HG02678 (cell line): ENCODE measurements at regions not wholly inside any gene's neighbourhood (a gene's known extent, or its start where the extent isn't known, plus 50 kb on each side); places are given as distances from the start of the nearest gene placed in this dataset.
"Not testable (repeated sequence)": the region's sequence is repeated elsewhere in the genome, so short reads cannot be mapped to it uniquely, and the experiment has no call there.

Source experiments
- ATAC-seq: cut with Tn5 transposase; IDR thresholded peaks from one replicate; pipeline ENCODE4 v1.9.1; 2021; ENCODE audit warnings: mild to moderate bottlenecking, moderate library complexity; ENCODE audit not compliant: unreplicated experiment

DNA sequence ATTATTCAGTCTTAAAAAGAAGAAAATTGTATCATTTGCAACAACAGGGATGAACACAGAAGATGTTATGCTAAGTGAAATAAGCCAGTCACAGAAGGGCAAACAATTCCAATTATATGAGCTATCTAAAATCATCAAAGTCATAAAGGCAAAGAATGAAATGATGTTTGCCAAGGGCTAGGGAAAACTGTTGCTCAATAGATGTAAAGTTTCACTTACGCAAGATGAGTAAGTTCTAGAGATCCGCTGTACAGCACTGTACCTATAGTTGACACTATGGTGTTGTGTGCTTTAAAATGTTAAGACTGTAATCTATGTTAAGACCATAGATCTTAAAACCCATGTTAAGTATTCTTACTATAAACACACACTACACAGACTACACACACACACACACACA, 904.6 kb upstream of the LRRN3 start:
- ATAC-seq, result no peak

DNA sequence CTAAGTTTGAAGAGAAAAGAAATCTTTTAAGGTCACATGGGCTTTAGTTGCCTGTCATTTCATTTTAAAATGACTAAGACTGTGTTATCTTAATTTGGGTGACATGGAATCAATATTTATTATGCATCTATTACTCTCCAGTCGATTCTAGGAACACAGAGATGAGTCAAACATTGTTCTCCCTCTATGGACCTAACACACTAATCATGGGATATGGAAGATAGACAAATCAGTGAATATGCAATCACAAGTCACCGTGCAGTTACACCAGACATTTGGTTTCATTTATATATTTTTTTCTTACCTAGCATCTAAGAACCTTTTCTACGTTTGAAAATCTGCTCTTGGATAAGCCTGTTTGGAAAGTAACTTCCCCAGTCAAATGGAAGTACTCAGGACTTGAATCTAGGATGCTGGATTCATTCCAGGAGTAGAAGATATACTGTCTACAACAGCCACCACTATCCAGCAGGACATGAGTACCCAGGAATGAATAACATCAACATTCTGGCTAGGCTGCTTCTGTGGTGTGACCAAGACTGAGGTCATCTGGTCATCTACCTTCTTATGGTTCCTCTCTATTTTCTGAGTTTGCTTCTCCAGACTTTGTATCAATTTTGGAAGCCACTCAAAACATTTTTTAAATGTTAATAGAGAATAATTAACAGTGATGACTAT, 902.9 kb upstream of the LRRN3 start:
- ATAC-seq, result no peak

DNA sequence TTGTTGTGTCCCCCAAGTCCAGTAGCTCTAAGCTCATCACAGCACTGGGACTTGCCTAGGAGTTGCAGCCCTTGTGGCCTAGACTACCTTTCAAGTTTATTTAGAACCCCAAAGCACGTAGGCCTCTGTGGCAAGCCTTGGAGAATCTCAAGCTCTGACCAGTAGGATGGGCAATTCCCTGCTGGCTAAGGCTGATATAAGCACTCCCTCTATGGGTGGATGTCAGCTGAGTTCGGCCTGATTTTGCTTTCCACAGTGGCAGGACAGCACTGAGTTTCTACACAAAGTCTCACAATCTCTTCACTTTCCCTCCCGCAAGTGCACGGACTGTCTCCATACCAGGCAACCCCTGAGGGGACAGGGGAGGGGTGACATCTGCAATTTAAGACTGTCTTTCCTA, 886.4 kb upstream of the LRRN3 start:
- no peak for ATAC-seq

DNA sequence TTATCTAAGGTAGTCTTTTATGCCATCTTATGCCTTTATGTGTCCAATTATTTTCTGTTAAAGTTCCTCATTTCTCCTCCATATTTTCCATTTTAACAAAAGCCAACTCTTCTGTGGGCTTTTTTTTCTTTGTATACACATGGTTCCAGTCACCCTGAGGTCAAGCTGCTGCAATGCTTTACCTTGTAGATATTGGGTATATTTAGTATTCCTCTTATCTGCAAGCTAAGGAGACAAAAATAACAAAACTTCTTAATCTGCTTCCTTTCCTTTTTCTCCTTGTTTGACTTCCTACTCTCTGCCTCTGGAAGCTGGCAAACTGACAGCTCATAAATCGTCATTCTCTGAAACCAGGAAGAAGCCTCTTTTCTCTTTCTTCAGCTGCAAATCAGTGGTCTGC, 885.0 kb upstream of the LRRN3 start:
- no peak for ATAC-seq

DNA sequence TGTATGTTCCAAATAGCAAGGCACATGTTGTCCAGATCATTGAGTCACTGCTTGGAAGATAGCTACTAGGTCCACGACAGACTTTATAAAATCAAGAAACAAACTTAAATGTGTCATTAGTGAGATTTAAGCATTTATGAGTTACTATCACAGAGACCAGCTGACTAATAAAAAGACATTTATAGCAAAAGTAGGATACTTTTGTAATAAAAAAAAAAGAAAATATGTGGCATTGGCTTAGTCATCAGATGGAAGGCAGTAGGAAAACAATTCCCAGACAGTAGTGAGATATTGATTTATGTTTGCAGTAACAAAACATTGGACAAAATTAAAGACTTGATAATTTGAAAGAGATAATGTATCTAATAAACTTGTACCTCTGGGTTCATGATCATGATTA, 881.0 kb upstream of the LRRN3 start:
- no peak for ATAC-seq

DNA sequence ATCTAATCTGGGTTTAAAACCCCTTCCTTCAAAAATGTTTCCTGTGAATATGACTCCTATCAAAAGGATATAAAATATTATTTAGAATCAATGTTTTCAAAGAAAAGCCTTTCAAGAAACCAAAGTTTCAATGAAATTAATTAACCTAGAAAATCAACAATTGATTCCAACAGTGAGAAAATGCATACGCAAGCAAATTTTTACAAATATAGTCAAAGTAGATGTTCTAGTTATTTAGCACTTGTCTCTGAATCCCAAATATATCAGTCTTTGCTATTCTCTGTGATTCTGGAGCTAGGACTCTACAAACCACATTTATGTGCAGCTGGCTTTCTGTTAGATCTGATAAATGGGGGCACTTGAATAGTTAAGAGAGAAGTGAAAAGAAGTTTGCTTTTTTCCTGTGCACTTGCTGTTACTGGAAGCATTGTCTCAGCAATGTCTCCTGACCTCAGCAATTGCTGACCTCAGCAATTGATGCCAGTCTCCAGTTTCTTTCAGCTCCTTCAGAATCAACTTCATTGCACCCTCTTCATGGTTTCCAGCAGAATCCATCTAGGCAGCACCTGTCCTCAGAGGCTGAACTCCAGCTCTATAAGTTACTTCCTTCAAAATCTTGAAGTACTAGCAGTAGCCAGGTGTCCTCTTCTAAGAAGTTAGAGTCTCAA, 879.9 kb upstream of the LRRN3 start:
- ATAC-seq, result no peak

DNA sequence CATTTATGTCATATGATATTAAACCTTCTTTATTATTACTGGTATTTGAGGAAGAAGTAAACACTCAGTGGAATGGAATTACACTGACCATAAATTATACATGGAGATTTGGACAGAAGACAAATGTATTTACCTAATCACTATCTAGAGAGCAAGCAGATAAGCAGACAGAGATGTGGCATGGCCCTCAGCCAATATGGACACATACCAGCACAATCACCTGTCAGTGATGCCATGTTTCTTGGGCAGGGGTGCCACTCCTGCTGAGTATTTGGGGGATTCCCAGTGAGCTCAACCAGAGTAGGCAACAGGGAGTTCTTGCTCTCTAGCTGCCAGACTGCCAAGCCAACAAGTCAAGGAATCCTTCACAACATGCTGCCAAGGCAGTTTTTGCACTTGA, 866.3 kb upstream of the LRRN3 start:
- no peak for ATAC-seq

DNA sequence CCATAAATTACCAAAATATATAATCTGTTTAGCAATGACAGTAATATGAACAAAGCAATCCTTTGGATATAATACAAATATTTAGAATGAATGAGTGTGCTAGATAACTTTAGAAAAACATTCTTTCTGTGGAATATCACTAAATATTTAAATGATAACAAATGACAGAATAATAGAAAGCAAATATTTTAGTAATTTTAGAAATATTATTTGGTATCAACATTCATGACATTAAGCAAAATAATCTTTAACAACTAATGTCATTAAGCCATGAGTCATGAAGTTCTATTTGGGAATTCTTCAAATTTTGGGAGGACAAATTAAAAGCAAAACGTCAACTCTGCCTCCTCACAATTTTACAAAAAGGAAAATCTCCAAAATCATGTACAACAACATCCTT, 844.8 kb upstream of the LRRN3 start:
- ATAC-seq, result no peak

DNA sequence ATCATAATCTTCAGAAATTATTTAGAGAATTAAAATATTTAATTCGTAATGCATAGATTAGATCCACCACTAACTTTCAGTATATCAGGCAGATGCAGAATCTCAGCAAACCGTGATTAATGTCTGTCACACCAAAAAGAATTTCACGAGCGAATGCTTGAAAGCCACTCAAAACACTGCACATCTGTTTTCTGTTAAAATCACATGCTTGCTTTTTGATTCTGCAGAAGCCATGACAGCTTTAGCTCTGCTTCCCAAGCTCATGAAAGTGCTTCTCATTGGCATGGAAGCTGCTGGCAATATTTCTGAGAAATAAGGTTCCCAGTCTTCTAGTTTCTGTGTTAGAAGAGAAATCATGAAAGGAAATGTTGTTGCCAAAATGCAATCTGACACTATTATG, 837.8 kb upstream of the LRRN3 start:
- no peak for ATAC-seq

DNA sequence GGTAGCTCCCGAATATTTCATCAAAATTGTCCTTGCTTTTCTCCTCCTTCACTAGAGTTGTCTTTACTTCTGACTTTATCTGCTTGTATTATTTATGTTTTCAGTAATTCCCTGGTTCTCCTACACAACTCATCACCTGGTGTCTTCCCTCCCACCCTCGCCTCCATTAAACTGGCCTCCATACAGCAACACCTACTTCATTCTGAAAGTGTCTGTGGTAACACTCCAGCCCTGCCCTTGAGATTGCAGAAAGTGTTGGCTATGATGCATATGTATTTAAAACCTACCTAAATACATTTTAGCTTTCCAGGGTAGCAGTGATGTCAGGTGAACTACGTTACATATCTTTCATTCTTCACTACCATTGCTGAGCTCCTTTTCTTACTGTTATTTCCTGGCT, 833.3 kb upstream of the LRRN3 start:
- ATAC-seq, result no peak

DNA sequence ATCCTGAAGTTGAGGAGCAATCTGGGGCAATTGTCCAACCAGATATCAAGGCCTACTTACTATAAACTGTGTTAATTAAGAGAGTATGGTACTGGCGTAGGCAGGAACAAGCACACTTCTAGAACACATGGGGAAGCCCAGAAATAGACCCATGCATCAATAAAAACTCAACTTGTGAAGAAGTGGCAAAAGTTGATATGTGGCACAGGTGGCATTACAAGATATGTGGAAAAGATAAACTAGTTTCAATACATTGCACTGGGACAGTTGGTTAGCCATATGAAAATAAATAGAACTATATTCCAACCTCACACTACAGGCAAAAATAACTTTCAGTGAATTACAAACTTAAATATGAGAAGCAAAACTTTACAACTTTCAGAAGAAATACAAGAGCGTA, 828.7 kb upstream of the LRRN3 start:
- ATAC-seq, result no peak

DNA sequence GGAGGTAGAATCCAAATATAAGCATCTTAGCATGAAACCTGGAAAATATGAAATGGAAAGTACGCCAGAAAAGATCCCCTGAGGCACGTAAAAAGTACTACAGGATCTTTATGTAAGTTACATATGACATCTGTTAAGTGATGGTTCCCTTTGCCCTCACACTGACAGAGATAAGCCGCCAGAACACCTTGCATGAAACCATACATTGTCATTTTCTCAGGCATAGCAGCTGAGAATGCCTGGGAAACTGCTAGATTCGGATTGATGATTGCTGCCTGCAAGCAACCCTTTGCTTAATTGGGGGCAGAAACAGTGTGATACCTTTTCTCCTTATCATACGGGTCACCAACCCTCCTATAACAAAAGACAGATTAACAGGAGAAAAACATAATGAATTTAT, 826.6 kb upstream of the LRRN3 start:
- no peak for ATAC-seq

DNA sequence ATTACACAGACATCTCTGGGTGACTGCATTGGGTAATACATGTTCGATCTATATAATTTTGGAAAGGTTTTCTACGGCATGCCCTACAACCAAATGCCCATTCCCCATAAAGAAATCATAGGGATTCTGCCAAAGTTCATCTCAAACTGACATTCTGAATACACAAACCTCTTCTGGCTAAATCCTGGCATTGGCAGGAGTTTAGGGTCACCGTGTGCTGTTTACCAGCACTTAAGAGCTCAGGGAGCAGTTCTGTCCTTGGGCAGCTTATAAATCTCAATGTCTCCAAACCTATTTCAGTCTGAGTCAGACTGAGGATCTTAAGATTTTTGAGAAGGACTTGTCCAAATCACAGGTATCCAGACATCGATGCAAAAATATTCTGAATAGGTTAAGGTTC, 809.6 kb upstream of the LRRN3 start:
- ATAC-seq, result no peak

DNA sequence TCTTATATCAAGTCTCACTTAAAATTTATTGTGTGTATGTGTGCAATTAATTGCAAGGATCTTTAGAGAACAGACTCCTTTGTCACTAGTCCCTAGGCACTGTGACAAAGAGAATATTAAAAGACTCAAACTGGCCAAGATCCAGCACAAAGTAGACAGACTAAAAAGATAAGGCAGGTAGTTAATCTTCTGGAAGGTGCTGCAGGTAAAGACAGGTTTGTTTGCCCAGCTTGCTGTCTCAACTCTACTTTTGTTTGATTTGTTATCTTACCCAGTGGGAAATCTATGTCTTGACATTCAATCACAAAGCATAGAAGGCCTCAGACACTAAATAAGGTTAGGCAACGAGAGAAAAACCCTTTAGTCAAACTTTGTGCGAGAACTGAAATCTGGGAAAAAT, 807.9 kb upstream of the LRRN3 start:
- no peak for ATAC-seq

DNA sequence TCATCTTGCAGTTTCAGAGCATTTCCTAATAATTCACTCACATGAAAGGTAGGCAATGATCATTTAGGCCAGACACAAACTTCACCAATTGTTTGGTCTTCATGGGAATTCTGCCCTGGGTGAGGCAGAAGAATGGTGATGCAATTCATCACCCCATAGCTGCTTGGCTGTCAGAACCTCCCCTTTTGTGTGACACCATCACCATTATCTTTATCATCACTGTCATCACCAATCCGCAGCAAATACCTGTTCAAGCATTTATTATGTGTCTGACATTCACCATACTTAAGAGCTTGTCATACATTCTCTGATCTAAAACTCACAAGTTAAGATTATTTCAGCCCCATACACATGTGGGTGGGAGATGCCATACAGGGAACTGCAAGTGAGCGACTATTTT, 799.5 kb upstream of the LRRN3 start:
- ATAC-seq, result no peak

DNA sequence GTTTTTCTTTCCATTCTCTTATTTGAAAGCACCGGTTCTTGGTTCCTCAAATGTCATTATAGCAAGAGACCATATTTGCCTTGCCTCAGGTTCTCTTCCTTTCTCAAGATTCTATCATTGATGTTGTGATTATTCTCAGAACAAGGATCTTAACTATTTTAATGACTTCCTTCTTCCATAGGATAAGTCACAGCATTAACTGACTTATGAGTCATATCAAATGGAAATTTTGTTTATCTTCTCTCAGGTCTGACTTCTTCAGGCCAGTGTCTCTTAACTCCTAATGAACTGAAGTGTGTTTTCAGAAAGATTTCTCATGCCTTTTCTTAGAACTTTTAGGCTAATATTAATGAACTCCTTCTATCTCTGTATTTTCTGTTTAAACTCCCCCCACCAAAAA, 794.6 kb upstream of the LRRN3 start:
- no peak for ATAC-seq

DNA sequence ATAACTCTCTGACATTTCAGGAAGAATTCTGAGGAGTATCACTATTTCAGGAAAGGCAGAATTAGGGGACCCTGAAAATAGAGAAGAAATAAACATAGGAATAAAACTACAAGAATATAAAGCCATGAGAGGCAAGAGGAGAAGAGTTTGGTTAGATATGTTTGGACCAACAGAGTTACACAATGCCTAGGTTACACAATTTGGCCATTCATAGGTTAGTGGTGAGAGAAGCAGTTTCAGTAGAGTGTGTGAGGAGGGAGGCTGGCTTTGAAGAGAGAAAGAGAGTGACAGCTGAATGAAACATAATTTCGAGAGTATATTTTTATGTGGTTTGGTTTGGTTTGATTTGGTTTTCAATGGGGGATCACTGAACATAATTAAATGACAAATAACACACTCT, 783.2 kb upstream of the LRRN3 start:
- ATAC-seq, result no peak

DNA sequence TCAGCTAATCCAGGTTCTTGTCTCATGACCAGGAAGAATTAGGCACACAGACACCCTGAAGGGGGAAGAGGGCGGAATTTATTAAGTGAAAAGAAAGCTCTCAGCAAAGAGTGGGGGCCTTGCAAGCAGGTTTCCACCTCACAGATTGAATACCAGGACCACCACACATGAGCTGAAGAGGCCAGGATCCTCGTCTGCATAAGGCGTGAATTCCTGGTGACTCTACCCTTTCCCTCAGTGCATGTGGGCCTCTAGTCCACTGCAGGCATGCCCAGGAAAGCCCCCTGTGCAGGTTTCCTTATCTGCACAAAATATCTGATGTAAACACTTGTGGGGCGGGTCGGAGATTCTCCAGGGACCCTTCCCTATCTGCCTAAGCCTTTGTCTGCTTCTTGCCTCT, 782.1 kb upstream of the LRRN3 start:
- no peak for ATAC-seq

DNA sequence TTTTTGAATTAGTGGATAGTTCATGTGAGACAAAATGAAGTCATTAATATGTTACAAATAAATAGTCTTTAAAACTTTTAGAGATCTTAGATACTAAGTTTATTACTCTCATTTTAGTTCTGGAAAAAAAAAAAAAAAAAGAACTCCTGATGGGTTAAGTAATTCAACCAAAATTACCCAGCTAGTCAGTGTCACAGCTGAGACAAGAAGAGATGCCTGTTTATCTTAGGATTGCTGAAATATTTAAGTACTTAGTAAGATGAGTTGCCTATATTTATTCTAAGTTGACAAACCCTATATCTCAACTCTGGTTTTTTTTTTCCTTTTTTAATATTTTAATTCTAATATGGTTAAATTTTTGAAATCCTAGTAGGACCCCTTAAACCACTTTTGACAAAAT, 781.0 kb upstream of the LRRN3 start:
- ATAC-seq, result no peak

DNA sequence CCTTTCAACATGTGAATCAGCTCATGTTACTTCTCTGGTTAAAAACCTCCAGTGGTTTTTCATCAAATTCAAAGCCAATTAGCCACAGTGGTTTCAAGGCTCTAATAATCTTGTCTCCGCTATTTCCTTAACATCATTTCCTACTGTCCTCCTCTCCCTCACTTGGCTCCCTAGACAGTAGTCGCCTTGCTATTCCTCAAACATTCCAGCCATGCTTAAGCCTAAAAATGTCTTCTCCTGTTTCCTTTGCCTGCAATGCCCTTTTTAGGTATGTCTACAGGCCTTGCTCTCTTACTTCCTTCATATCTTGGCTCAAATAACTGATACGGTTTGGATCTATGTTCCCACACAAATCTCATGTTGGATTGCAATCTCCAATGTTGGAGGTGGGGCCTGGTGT, 779.4 kb upstream of the LRRN3 start:
- no peak for ATAC-seq

DNA sequence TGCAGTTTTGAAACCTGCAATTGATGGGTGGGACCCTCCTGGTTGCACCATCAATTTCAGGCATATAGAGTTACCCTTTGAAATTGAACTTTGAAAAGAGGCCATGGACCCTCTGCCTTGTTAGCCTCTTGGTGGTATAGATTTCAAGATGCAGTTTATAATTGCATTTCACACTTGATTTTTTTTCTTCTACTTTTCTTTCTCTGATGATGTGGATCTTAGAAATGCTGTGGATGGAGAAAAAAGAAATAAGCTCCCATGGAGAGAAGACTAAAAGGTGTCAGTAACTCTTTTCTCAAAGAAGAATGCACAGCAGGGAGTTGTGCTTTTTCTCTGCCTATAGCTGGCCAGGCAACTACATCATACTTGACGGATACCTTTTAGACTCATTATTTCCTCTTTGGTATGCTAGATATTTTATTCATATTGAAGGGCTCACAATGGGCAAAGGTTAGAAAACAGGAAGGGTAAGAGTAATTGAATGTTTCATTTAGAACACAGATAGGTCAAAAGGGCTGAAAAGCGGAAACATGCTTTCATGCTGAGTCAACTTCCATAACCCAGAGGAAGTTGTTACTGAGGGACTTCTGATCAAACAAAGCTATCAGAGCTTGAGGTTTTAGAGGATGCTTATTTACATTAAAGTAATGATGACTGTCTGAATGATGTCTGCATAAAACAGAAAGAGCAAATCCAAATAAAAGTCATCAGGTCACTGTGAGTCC, 773.2 kb upstream of the LRRN3 start:
- no peak for ATAC-seq

DNA sequence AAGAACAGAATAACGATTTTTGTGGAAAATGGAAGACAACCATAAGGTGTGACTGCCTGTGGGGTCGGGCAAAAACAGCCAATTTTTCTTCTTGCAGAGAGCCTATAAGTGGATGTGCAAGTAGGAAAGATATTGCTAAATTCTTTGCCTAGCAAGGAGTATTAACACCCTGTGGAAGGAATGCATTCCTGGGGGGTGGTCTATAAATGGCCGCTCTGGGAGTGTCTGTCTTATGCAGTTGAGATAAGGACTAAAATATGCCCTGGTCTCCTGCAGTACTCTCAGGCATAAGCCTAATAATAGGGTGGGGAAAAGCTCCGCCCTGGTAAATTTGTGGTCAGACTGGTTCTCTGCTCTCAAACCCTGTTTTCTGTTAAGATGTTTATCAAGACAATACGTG, 770.6 kb upstream of the LRRN3 start:
- ATAC-seq, result not testable (repeated sequence)
